Stimulated activated CD8-positive, alpha-beta memory T cell treated with anti-CD3 and anti-CD28 coated beads, Interleukin-7, amount 100 ng/mL, for 48 hours (primary cell): ENCODE measurements at regions not wholly inside any gene's neighbourhood (a gene's known extent, or its start where the extent isn't known, plus 50 kb on each side); places are given as distances from the start of the nearest gene placed in this dataset.

ENCODE experiments used
- DNase-seq, 2 donors: peaks; one replicate each; pipeline ENCODE4 v3.0.0-alpha.2; 2020; ENCODE audit warnings: low read depth in 1 of 2; ENCODE audit errors: extremely low read depth in 1 of 2

DNA sequence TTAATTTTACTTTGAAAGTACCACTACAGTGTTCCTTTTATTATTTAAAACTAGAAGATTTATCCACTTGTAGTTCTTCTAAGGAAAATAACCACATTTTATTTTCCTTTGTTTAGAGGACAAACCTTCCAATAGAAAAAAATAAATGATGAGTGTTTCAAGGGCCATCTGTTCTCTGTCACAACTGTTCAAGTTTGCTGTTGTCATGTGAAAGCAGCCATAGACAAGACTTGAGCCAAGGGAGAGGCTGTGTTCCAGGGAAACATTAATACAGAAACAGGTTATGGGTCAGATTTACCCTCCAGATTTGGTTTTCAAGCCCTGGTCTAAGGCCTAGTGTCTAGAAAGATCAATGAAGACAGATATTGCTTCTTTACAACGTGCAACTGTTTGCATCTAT is 463.6 kb downstream of the C6orf118 start:
- no peak for DNase-seq

DNA sequence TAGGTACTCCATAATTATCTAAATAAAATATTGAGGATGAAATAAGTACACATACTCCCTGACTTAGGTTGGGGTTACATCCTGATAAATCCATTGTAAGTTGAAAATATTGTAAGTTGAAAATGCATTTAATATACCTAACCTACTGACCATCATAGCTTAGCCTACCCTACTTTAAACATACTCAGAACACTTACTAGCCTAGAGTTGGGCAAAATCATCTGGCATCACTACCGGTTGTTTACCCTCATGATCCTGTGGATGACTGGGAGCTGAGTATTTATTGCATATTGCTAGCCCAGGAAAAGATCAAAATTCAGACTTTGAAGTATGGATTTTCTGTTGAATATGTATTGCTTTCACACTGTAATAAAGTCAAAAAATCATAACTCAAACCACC is 467.3 kb downstream of the C6orf118 start:
- no peak for DNase-seq

DNA sequence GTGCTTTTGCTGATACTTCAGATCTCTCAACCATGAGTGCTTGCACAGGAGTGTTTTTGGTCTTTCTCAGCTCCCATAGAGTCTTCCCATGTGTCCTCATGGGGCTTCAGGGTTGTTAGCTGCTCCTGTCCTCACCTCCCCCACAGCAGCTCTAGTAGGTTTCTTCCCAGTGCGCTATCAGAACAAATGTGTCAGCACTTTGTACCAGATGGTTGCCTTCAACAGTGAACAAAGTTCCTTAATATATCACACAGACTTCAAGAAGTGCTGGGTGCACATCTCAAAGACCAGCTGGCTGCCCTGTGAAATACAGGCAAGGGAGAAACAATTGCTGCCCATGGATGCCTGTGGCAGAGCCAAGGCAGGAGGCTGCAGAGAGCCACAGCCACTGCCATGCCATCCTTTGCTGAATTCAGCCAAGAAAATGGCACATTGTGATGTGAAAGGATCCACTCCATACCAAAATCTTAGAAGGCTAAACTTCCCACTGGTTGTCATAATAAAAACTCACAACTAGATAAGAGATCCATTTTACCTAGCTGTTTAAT is 471.3 kb downstream of the C6orf118 start:
- no peak for DNase-seq

DNA sequence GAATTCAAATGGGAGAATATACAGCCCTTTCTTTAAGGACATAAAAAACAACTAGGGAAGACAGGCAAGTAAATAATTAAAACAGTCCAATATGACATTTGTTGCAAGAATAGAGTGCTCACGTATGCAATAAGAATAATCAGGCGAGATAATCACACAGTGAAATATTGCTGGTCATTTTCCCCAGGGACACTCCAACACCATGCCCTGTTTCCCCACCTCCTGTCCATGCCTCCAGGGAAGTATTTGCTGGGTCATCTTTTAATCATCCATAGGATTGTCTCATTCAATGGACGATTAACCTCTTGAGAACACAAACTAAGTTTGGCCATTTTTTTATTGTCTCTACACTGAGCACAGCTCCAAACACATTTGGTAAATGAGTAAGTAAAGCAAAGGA is 472.9 kb downstream of the C6orf118 start:
- DNase-seq: no peak

DNA sequence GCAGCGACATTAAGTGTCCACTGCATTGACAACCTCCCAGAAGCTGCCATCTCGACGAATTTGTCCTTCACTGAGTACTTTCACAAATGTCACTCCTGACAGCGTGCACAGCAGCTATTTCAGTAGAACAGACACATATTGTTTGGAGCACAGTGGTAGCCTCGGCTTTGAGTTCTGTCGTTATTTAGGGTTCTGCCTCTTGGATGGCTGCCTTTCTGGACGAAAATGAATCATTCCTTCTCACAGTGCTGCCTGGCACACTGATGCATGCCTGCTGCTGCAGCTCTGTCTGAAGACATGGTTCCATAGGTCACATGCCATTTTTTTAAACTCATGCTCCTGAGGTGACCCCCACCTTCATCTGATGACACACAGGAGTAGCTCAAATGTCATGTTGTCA is 477.0 kb downstream of the C6orf118 start:
- DNase-seq: no peak

DNA sequence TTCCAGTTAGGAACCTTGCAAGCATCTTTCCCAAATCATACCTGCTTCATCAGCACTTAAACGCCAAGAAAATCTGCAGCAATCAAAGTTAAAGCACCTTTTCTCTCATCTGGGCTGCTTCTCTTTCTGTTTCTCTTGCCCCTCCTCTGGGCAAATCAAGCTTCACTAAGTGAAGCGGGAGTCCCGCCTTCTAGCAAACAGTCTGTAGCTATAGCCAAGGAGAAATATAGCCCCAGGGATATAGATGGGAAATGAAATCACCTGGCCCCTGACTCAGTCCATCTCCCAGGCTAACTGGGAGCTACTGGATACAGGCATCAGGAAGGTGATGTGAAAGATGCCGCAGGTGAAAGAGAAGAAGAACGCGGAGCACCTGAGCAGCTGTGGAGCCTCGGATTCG is 481.9 kb downstream of the C6orf118 start:
- DNase-seq: no peak

DNA sequence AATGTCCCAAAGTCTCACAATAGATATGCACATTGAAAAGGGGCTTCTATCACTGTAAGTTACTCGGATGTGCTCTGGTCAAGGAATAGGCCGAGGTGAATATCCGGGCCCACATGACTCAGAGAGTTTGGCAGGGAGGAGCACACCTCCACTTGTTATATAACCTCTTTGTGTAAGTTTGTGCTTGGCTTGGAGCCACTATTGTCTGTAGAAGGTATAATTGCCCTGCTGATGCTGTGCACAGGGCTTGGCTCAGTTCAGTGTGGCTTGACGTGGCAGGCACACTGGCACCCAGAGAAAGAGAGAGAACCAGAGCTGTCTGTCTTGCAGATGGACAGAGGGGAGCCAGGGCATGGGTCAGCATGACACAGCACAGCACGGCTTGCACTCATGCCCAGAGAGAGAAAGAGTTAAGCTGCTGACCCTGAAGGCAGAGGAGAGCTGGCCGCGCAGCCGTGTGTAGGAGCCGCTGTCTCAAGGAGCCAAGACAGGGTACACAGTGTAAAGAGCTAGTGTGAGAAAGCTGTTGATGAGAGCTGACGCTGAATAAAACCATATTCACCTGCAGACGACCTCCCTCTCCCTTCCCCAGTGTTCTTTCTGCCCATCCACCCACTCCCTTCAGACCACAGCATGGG is 482.5 kb downstream of the C6orf118 start:
- no peak for DNase-seq

DNA sequence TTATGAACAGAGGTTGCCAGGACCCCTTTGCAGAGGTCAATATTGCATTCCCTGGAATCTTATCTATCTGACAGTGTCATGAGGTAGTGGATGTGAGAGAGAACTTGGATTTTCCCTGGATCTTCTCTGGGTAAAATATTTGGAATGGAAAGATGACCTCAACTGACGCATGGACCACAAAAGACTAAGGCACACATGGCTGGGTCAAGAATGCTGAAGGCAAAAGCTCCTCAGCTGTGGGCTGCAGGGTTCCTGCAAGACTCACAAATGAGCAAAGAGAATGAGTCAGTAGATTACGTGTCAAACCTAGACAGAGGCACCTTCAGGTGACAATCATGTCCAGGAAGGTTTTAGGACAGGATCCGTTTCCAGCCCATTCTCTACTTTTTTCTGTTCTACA is 484.0 kb downstream of the C6orf118 start:
- DNase-seq: no peak

DNA sequence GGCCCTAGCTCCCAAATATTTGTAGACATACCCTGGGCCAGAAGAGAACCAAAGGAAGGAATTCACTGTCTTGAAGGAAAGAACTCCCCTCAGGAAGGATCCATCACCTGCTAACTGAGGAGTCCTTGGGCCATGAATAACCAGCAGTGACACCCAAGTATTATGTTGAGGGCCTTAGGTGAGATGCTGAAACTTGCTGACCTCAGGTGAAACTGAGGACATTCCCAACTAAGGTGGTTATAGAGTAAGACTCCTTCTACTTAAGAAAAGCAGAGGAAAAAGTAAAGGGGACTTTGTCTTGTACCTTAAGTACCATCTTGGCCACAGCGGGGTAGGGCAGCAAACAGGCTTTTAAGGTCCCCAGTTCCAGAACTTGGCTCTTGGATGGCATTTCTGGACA is 491.7 kb downstream of the C6orf118 start:
- no peak for DNase-seq

DNA sequence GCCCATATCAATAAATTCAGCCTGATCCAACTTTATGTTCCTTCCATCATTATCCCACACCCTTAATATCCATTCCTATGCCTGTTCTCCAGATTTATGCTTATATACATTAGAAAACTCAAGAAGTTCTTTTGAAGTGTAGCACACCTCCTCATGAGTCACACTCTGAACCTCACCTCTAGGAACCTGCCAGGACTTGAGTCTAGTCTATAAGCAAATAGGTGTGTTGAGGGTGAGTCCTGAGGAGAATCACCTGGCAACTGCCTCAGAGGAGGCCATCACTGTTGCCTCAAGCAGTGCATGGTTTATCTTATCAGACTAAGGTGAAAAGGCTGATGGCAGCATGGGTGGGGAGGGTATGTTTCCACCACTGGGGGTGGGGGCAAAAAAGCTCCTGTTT is 496.7 kb downstream of the C6orf118 start:
- DNase-seq: no peak

DNA sequence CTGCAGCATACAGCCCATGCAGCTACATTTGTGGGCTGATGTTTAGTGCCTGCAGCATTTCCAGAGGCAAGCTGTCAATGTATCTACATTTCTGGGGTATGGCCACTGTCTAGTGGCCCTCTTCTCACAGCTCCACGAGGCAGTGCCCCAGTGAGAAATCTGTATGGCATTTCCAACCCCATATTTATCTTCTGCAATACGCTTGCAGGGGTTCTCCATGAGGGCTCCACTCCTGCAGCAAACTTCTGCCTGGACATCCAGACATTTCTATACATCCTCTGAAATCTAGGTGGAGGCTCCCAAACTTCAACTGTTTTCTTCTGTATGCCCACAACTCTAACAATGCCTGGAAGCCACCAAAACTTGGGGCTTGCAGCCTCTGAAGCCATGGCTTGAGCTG is 502.3 kb downstream of the C6orf118 start:
- DNase-seq: no peak

DNA sequence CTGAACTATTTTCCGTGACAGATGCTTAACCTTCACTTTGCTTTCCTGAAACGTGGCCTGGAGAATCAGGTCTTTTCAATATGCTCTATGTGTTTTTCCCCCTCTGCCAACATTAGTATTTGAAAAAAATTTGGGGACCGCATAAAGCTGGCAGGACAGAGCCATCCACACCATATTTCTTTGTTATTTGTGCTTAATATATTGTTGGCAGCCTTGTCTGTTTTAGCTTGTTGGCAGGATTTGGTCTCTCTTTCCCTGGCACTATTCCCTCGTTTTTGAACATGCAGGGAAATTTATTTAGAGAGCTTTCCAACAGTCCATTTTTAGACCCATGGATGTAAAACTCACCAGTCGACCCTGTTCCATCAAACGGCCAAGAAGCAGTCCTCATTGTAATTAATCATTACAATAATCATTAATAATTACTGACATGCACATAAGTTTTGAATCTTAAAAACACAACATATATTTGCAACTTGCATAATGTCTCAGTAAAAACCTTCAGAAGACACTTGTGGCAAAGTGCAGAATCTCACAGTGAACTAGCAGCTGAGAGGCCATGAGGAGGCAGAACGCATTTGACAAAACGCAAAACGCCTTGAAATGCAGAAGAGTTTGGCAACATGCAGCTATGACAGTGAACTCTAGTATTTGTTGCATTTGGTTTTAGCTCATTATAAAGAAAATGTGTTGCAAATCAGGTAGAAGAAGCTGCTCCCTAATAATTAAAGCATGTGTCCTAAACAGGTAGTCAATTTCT is 514.2 kb downstream of the C6orf118 start:
- no peak for DNase-seq

DNA sequence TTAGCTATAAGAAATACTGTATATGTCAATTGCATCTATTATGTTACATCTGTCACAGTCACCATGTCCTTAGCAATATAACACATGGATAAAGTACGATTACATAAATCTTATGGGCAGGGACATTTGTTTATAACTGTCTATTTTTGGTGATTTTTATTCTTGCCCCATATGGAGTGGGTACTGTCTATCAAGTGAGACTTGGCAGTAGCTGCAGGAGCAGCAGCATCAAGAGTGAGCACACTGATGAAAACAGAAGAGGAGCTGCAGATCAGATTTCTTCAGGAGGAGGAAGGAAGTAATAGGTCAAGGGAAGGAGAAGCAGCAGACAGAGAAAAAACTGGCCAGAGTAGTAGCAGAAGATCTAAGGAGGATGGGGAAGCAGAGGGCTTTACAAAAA is 516.7 kb downstream of the C6orf118 start:
- DNase-seq: no peak

DNA sequence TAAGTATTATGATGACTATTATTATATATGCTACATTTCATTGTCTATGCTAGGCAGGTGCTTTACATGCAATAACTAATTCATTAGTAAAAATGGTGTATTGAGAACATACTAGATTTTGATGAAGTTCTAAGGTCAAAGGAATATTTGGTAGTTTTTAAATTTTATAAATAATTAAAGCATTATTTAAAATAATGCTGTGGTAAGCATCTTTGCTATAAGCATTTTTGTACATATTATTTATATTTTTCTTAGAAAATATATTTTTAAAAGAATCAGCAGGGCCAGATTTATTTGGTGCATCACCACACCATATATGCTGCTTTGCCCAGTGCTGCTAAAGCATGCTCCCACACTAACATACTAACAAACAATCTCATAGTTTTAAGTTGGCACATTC is 517.9 kb downstream of the C6orf118 start:
- no peak for DNase-seq

DNA sequence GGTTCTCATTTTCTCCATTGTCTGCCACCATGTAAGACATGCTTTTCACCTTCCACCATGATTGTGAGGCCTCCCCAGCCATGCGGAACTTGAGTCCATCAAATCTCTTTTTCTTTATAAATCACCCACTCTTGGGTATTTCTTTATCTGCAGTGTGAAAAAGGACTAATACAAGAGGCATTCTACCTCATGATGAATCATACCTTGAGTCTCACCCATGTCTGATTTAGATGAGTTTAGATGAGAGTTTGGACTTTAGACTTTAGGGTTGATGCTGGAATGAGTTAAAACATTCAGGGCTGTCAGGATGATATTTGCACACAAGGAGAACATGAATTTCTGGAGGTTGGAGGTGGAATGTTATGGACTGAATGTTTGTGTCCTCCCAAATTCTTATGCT is 545.6 kb downstream of the C6orf118 start:
- no peak for DNase-seq

DNA sequence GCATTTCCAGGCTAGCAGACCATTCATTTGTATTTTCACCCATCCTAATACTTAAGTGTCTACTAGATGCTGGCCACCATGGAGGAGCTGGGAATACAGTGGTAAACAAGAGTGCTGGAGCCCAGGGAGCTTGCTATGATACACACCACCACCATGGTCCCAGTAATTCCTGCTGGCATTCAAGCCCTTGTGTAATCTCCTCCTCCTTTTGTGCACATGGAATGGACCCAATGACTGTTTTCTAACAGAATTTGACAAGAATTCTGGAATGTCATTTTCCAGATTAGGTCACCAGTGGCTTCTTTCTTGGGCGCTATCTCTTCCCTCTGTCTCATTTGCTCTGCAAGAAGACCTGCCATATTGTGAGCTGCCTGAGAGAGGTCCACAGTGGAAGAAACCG is 552.0 kb downstream of the C6orf118 start:
- no peak for DNase-seq

DNA sequence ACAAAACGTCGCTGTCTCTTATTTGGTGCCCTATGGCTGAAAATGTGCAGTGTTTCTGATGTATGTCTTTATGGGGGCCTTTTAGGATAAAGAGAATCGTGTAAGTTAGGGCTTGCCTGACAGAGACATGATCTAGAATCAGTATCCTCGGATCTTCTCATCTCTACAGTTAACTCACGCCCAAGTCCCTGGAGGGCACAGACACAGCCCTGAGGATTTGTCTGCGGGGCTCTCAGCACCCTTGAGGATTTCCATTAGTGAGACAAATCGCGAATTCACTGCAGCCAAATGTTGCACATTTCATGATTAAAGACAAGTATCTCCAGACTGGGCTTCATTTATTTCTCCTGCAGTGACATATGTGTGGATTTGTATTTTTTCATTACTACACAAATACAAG is 552.7 kb downstream of the C6orf118 start:
- no peak for DNase-seq

DNA sequence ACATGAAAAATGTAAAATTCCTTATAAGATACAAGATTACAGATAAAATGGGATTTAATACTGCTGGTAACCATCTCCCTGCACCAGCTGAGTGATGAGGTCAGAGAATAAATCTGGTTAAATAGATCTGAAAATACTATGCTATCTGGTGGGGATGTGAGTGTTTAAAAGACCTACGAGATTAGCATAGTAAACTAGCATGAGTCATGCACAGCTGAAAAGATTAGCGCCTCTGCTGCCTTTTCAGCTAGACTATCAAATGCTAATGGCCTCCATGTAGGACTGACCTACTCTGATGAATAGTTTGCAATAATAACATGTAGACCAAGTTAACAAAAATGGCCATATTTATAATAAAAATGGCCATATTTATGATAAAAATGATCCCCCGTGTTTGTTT is 553.3 kb downstream of the C6orf118 start:
- no peak for DNase-seq

DNA sequence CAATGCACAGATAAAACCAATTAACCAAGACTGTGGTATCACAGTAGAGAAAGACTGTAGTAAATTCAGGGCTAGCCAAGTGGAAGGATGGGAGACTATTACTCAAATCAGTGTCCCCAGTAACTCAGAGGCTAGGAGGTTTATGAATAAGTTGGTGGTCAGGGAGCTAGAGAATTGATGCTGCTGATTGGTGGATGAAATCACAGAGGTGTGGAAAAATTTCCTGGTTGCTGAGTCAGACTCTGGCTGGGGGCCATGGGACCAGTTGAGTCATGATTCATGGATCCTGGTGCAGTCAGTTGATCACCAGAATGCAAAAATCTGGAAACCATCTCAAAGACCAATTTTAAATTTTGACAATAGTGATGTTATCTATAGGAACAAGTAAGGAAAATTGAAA is 555.9 kb downstream of the C6orf118 start:
- no peak for DNase-seq

DNA sequence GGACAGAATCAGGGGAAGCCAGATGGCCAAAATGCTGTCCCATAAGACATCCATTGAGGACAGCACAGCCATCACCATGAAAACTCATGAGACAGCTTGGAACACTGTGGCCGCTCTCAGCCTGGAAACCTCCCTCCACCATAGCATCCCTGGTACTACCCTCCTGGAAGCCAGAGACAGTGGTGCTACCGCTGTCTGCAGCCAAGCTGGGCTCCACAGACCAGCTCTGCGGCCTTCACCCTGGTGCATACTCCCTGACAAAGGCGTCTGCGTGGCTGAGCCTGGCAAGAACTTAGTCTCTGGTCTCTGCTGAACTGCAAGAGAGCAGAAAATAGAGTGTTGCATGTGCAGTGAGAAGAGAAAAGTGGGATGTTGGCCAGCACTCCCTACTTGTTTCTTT is 558.0 kb downstream of the C6orf118 start:
- no peak for DNase-seq

DNA sequence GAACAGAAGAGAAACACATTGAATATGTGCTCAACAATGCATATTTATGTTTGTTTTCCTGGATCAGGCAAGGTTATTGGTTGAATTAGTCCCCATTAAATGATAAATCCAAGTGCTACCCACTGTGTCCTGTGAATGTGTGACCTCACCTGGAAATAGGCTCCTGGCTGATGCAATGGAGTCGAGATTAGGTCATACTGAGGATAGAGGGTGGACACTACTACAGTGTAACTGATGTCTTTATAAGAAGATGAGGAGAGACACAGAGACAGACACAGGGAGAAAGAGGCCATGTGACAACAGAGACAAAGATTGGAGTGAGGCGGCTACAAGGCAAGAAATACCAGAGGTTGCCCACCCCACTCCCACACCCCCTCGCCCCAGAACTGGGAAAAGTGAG is 559.3 kb downstream of the C6orf118 start:
- no peak for DNase-seq

DNA sequence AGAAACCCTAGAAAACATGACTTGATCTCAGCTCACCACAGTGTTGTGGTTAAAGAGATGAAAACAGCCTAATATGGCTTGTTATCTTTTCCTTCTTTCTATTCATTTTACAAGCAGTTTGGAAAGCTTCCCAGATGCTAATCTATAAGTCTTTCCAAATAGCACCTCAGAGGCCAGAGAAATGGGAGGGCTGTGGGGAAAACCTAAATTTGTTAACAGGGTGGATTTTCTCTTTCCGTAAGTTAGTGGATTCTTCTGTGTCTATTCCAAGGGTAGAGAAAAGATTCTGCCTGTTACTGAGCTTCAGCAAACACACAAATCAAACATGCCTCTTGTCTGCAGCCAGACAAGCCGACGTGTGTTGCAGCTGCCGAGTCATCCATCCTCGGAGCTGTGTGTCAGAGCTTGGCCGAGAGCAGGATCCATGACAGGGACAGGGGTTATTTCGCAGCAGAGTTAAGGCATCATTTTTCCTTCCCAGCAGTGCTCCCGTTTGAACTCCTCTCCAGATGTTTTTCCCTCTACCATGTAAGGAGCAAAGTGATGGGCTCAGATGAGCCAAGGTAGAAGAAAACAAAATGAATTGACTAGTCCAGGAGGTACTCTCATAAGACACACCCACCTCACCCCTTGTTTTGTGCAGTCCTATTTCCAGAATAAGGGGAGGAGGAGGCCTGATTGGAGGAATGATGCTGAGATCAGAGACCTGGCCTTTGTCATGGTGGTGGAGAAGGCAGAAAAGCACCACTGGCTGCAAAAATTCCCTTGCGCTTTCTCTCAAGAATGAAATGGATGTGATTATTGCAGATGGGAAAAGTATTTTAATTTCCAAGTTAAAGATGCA is 560.0 kb downstream of the C6orf118 start:
- DNase-seq: no peak
